ENCODE measurements at regions not wholly inside any gene's neighbourhood (a gene's known extent, or its start where the extent isn't known, plus 50 kb on each side); places are given as distances from the start of the nearest gene placed in this dataset.

DNA sequence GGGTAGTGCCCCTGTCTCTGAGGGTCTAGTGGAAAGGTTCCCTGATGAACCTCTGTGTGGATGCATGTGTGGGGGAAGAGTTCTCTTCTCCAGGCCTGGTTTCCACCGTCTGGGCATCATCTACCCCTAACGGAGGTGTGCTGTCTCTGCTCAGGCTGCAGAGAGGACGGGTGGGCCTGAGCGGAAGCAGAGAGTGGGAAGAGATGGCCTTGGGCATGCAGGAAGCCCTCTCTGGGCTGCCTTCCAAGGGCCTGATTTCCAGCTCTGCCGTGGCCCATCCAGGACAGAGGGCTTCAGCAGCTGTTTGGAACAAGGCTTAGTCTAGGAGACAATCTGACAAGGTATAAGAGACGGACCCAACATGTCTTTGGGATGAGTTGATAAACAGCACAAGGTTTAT is 220.1 kb upstream of the DTNBP1 start:
- no TSS peak for BruUV-seq (replicated peaks)
- ChIA-PET CTCF (ENCODE audit: unreplicated experiment) (no interaction called here), POLR2A (interaction anchor here (1.3 kb wide), 1 partner anchor 9 kb away, joined by 4 read pairs; no protein-coding TSS in a partner anchor)
- no peaks in the 10 kb centered on the region for H3K9me2 ChIP-seq (ENCODE audit: insufficient read depth, low read length)
- H3K27ac ChIP-seq (ENCODE audit: low read depth, low read length, poor library complexity, severe bottlenecking), result no peak overlapping the region
- no peak for DNase-seq (ENCODE audit: low spot score)
- H2AFZ ChIP-seq (ENCODE audit: low read length), result no peak overlapping the region
- no peaks in the 10 kb centered on the region for H3K79me2 ChIP-seq (ENCODE audit: insufficient read depth, low read depth, low read length)
- H3K36me3 ChIP-seq (ENCODE audit: insufficient read depth, low read length), result no peaks in the 10 kb centered on the region
- H4K20me1 ChIP-seq (ENCODE audit: insufficient read depth, low read length), result no peaks in the 10 kb centered on the region
- no peaks in the 10 kb centered on the region for H3K9me3 ChIP-seq (ENCODE audit: low read length)
- intact Hi-C loops (cut with micrococcal nuclease; ENCODE audit: unreplicated experiment), result loop anchor here (10.0 kb wide), 1 partner anchor 188 kb away; no protein-coding TSS in a partner anchor
- no peak overlapping the region for H3K4me2 ChIP-seq (ENCODE audit: low read length)
- TF ChIP-seq, protein P1, sequence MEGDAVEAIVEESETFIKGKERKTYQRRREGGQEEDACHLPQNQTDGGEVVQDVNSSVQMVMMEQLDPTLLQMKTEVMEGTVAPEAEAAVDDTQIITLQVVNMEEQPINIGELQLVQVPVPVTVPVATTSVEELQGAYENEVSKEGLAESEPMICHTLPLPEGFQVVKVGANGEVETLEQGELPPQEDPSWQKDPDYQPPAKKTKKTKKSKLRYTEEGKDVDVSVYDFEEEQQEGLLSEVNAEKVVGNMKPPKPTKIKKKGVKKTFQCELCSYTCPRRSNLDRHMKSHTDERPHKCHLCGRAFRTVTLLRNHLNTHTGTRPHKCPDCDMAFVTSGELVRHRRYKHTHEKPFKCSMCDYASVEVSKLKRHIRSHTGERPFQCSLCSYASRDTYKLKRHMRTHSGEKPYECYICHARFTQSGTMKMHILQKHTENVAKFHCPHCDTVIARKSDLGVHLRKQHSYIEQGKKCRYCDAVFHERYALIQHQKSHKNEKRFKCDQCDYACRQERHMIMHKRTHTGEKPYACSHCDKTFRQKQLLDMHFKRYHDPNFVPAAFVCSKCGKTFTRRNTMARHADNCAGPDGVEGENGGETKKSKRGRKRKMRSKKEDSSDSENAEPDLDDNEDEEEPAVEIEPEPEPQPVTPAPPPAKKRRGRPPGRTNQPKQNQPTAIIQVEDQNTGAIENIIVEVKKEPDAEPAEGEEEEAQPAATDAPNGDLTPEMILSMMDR (conservative IDR thresholded peaks at IDR 0.05; ENCODE audit: low read length), result no peak
- no peak for TF ChIP-seq EZH2phosphoT487 (IDR thresholded peaks at IDR 0.05; ENCODE audit: borderline replicate concordance, low read depth, low read length)
- H3K4me1 ChIP-seq (ENCODE audit: insufficient read depth, low read length, poor library complexity, severe bottlenecking), result peaks cover 17% of the 10 kb centered on the region
- no peak overlapping the region for H3K4me3 ChIP-seq (ENCODE audit: low read depth, low read length, poor library complexity, severe bottlenecking)

DNA sequence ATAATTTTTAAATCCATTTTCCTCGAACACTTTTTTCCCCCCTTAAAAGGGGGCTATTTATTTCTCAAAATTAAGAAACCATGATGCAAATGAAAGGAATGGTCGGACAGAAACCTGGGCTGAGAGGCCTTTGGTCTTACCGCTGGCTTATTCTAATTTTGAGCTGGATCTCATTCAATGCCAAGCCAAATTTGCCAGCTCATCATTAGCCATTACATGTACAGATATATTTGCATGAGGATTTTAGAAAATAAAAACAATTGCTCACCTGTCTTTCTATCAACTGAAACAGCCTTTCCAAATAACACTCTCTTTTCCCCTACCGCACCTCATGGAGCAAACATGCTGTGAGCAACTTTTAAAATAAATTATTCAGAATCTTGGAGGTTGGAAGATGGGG is 219.5 kb upstream of the DTNBP1 start:
- H4K20me1 ChIP-seq (ENCODE audit: insufficient read depth, low read length), result no peaks in the 10 kb centered on the region
- H3K4me2 ChIP-seq (ENCODE audit: low read length), result no peak overlapping the region
- TF ChIP-seq EZH2phosphoT487 (IDR thresholded peaks at IDR 0.05; ENCODE audit: borderline replicate concordance, low read depth, low read length), result no peak
- TF ChIP-seq, protein P1 (conservative IDR thresholded peaks at IDR 0.05; ENCODE audit: low read length), result no peak
- H3K9me2 ChIP-seq (ENCODE audit: insufficient read depth, low read length), result no peaks in the 10 kb centered on the region
- peaks cover 11% of the 10 kb centered on the region for H3K4me1 ChIP-seq (ENCODE audit: insufficient read depth, low read length, poor library complexity, severe bottlenecking)
- H3K36me3 ChIP-seq (ENCODE audit: insufficient read depth, low read length), result no peaks in the 10 kb centered on the region
- POLR2A ChIA-PET, result interaction anchor here (0.6 to 1.3 kb wide), 3 partner anchors 8 to 22 kb away, joined by 3 to 4 read pairs (median 4); no protein-coding TSS in a partner anchor
- H3K4me3 ChIP-seq (ENCODE audit: low read depth, low read length, poor library complexity, severe bottlenecking), result no peak overlapping the region
- DNase-seq (ENCODE audit: low spot score), result no peak
- H3K79me2 ChIP-seq (ENCODE audit: insufficient read depth, low read depth, low read length), result no peaks in the 10 kb centered on the region
- no TSS peak for BruUV-seq (replicated peaks)
- intact Hi-C loops (cut with micrococcal nuclease; ENCODE audit: unreplicated experiment), result loop anchor here (10.0 kb wide), 1 partner anchor 188 kb away; no protein-coding TSS in a partner anchor
- no peak overlapping the region for H2AFZ ChIP-seq (ENCODE audit: low read length)
- H3K9me3 ChIP-seq (ENCODE audit: low read length), result no peaks in the 10 kb centered on the region
- CTCF ChIA-PET (ENCODE audit: unreplicated experiment), result no interaction called here
- H3K27ac ChIP-seq (ENCODE audit: low read depth, low read length, poor library complexity, severe bottlenecking), result no peak overlapping the region

DNA sequence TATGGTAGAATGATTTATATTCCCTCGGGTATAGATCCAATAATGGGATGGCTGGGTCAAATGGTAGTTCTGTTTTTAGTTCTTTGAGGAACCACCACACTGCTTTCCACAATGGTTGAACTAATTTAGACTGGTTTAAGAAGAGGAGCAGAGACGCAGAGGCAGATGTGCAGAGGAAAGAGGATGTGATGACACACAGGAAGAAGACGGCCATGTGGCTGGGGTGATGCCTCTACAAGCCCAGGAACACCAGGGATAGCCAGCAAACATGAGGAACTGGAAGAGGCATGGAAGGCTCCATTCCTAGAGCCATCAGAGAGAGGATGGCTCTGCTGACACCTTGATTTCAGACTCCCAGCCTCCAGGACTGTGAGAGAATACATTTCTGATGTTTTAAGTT is 218.3 kb upstream of the DTNBP1 start:
- Histone ChIP-seq H3K9me2 (ENCODE audit: insufficient read depth, low read length) (no peaks in the 10 kb centered on the region), H3K36me3 (ENCODE audit: insufficient read depth, low read length) (no peaks in the 10 kb centered on the region), H3K27ac (ENCODE audit: low read depth, low read length, poor library complexity, severe bottlenecking) (no peak overlapping the region), H3K4me1 (ENCODE audit: insufficient read depth, low read length, poor library complexity, severe bottlenecking) (peaks cover 8% of the 10 kb centered on the region), H3K4me2 (ENCODE audit: low read length) (no peak overlapping the region), H3K4me3 (ENCODE audit: low read depth, low read length, poor library complexity, severe bottlenecking) (no peak overlapping the region), H2AFZ (ENCODE audit: low read length) (peak overlapping the region; percentile 43; the same call in 1 of the 2 replicates), H4K20me1 (ENCODE audit: insufficient read depth, low read length) (no peaks in the 10 kb centered on the region), H3K79me2 (ENCODE audit: insufficient read depth, low read depth, low read length) (no peaks in the 10 kb centered on the region), H3K9me3 (ENCODE audit: low read length) (no peaks in the 10 kb centered on the region)
- TF ChIP-seq, protein P1 (conservative IDR thresholded peaks at IDR 0.05; ENCODE audit: low read length), result no peak
- no peak for TF ChIP-seq EZH2phosphoT487 (IDR thresholded peaks at IDR 0.05; ENCODE audit: borderline replicate concordance, low read depth, low read length)
- peak; percentile 26 for DNase-seq (ENCODE audit: low spot score)
- POLR2A ChIA-PET, result interaction anchor here (2.4 kb wide), 1 partner anchor 20 kb away, joined by 15 read pairs; no protein-coding TSS in a partner anchor
- BruUV-seq (replicated peaks), result no TSS peak
- CTCF ChIA-PET (ENCODE audit: unreplicated experiment), result no interaction called here
- intact Hi-C loops (cut with micrococcal nuclease; ENCODE audit: unreplicated experiment), result loop anchor here (10.0 kb wide), 1 partner anchor 186 kb away; no protein-coding TSS in a partner anchor

Data from OCI-LY7 (cell line).